ENCODE measurements at regions not wholly inside any gene's neighbourhood (a gene's known extent, or its start where the extent isn't known, plus 50 kb on each side); places are given as distances from the start of the nearest gene placed in this dataset.

DNA sequence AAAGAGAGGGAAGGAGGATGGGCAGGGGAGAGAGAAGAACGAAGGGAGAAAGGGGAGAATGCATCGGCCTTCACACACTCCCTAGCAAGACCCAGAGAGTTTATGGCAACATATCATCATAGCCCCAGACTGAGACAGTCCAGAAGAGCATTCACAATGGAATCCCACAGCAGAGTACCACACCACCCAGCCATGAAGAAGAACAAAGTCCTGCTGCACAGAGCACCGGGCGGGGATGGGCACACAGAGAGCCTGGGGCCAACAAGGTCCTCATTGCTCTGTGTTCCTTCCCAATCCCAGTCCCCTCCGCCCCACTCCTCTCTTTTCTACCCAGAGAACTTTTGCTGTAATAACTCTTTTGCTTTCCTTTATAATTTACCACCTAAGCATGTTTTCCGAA, 118.1 kb upstream of the TMPRSS2 start:
- no peak overlapping the region for H3K4me3 ChIP-seq (ENCODE audit: low read depth, low read length)
- TF ChIP-seq, protein P1, sequence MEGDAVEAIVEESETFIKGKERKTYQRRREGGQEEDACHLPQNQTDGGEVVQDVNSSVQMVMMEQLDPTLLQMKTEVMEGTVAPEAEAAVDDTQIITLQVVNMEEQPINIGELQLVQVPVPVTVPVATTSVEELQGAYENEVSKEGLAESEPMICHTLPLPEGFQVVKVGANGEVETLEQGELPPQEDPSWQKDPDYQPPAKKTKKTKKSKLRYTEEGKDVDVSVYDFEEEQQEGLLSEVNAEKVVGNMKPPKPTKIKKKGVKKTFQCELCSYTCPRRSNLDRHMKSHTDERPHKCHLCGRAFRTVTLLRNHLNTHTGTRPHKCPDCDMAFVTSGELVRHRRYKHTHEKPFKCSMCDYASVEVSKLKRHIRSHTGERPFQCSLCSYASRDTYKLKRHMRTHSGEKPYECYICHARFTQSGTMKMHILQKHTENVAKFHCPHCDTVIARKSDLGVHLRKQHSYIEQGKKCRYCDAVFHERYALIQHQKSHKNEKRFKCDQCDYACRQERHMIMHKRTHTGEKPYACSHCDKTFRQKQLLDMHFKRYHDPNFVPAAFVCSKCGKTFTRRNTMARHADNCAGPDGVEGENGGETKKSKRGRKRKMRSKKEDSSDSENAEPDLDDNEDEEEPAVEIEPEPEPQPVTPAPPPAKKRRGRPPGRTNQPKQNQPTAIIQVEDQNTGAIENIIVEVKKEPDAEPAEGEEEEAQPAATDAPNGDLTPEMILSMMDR (conservative IDR thresholded peaks at IDR 0.05; ENCODE audit: low read depth, low read length) = no peak
- no peak for DNase-seq (ENCODE audit: low read depth)

DNA sequence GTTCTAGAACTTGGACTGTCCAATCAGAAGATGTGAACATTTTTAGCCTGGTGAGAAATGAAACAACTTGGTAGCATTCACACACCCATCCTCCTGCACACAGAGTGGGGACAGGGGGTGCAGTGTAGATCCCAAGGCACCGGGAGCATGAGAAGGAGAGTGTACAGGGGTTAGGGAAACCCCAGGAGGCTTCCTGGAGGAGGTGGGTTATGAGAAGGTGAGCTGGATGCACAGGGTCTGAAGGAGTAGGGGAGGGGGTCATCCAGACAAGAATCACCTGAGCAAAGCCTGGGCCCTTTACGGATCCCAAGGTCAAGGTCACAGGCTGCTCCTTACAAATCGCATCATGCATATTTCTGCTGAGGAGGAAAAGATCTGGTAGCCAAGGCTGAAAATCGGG, 117.5 kb upstream of the TMPRSS2 start:
- TF ChIP-seq, protein P1 (conservative IDR thresholded peaks at IDR 0.05; ENCODE audit: low read depth, low read length) = no peak
- no peak for DNase-seq (ENCODE audit: low read depth)
- H3K4me3 ChIP-seq (ENCODE audit: low read depth, low read length) = no peak overlapping the region

DNA sequence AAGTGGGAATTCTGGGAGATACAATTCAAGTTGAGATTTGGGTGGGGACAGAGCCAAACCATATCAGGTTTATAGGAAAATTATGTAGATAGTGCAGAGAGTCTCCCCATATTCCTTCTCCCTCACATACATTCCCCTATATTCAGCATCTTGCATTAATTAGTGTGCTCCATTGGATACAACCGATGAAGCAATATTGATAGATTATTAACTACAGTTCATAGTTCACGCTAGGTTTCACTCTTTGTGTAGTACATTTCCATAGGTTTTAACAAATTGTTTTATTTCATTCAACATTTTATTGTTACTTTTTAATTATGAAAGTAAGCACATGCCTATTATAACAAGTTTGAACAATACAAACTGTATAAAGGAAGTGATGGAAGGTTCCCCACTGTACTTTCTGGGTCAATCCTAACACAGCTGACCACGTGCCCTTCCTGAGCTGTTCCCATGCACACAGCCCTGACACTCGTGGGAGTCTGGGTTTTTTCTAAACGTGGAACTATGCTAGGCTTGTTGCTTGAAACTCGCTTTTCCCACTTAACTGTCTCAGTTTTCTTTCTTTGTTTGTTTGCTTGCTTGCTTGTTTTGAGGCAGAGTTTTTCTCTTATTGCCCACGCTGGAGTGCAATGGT, 116.8 kb upstream of the TMPRSS2 start:
- TF ChIP-seq, protein P1 (conservative IDR thresholded peaks at IDR 0.05; ENCODE audit: low read depth, low read length) = no peak
- no peak for DNase-seq (ENCODE audit: low read depth)
- no peak overlapping the region for H3K4me3 ChIP-seq (ENCODE audit: low read depth, low read length)

DNA sequence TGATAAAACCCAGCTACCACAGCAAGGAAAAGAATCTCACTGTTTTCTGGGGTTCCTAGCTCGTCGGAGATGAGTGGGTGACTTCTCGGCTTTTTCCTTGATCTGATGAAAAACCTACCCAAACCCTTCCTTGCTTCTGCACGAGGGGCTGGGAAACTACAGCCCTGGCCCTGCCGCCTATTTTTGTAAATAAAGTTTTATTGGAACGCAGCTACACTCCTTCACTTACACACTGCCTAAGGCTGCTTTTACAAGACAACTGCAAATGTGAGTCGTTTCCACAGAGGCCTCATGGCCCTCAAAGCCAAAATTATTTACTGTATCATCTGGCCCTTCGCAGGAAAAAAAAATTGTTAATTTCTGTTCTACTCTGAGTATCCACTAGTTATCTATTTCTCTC, 116.0 kb upstream of the TMPRSS2 start:
- DNase-seq (ENCODE audit: low read depth) = no peak
- no peak overlapping the region for H3K4me3 ChIP-seq (ENCODE audit: low read depth, low read length)
- TF ChIP-seq, protein P1 (conservative IDR thresholded peaks at IDR 0.05; ENCODE audit: low read depth, low read length) = no peak

DNA sequence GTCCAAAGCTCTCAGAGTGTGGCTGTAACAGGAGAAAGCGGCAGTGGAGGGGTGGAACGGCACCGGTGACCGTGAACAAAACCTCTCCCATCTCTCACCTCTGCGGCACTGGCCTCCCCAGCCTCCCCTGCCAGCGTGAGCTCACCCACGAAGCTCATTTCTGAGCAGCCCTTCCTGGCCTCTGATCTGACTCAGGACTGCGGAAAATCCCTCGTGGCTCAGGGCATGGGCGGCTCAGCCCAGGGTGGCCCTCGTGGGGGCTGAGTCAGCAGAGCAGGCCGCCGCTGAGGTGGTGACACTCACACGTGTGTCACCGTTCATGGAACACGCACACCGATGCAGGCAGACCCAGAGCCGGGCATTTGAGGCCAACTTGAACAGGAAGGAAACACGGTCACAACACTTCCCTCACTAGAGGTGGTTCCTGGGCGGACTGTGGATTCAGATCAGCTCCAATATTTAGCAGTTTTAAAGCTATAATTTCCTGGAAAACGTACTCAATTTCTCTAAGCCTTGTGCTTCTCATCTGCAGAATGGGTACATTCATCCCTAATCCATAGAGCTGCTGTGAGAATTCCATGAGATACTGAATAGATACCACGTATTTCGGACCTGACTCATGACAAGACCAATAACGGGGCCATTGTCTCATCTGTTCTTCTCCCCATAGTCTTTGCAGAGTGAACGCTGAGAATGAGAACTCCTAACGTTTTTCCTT, 115.0 kb upstream of the TMPRSS2 start:
- no peak for DNase-seq (ENCODE audit: low read depth)
- no peak overlapping the region for H3K4me3 ChIP-seq (ENCODE audit: low read depth, low read length)
- TF ChIP-seq, protein P1 (conservative IDR thresholded peaks at IDR 0.05; ENCODE audit: low read depth, low read length) = no peak

DNA sequence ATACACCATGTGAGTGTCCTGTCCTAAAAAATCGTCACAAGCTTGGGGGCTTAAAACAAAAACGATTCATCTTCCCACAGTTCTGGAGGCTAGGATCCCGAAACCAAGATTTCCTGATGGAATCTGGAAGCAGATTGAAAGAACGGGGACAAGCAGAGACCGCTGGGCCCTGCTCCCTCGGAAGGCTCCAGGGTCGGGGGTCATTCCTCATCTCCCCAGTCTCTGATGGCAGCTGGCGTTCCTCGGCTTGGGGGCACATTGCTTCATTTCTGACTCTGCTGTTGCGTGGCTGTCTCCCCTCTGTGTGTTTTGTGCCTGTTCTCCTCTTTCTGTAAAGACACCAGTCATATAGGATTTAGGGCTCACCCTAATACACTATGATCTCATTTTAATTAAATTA, 114.2 kb upstream of the TMPRSS2 start:
- TF ChIP-seq, protein P1 (conservative IDR thresholded peaks at IDR 0.05; ENCODE audit: low read depth, low read length) = no peak
- DNase-seq (ENCODE audit: low read depth) = no peak
- H3K4me3 ChIP-seq (ENCODE audit: low read depth, low read length) = no peak overlapping the region

DNA sequence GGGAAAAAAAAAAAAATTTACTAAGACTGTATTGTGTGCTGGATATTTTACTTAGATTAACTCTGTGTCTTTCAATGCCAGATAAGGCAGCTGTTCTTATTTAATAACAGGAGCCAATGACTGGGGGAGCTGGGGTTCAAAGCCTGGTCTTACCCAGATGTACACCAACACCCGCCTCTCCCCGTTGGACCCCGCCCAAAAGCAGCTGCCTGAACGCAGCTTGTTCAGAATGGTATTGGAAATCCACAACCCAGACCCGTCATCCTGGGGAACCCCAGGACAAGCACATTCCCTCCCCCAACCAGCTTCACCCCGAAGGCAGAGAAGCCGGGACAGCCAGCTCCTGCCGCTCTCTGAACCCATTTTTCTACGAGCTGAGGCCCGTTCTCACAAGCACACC, 113.6 kb upstream of the TMPRSS2 start:
- no peak for DNase-seq (ENCODE audit: low read depth)
- no peak overlapping the region for H3K4me3 ChIP-seq (ENCODE audit: low read depth, low read length)
- TF ChIP-seq, protein P1 (conservative IDR thresholded peaks at IDR 0.05; ENCODE audit: low read depth, low read length) = no peak
